AG09319 (cell line): ENCODE measurements at regions not wholly inside any gene's neighbourhood (a gene's known extent, or its start where the extent isn't known, plus 50 kb on each side); places are given as distances from the start of the nearest gene placed in this dataset.

Experiments
- DNase-seq: peaks from one replicate; pipeline ENCODE4 v3.0.0-alpha.2; 2010; ENCODE audit warnings: low read depth; ENCODE audit errors: extremely low read depth
- TF ChIP-seq, protein P1 (sequence below): IDR thresholded peaks from 2 replicates; pipeline ENCODE4 v1.5.1; 2011; ENCODE audit warnings: low read depth, mild to moderate bottlenecking, inconsistent platforms, low read length, moderate library complexity

DNA sequence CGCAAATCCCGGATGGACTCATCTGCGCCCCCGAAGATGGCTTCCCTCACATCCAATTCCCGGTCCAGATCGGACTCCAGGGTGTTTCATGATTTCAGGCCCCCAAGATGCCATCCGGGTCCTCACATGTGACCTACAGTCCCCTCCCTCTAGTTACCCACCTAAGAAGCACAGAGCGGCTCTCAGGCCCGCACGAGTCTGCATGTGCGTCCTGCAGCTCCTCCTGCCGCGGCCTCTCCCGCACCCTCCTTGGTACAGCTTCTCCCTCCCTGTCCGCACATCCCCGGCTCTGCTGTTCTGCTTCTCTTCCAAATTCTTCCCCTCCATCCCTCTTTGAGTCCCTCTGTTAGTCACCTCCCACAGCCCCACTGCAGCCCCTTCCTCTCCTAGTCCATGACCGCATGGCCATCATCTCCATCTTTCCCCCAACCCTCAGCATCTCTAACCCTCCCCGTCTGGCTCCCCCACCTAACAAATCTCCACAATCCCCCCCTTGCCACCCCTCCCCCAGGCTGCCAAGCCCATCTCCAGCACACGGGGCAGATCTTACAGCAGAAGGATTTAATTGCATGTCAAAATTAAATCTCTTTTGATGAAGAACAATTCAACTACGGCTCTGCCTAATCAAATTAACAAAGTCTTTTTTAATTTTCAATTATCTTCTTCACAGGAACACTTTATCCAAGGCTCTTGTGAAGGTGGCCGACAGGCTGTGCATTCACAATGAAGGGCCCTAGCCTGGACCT is 231.0 kb downstream of the RBFOX3 start:
- TF ChIP-seq, protein P1, sequence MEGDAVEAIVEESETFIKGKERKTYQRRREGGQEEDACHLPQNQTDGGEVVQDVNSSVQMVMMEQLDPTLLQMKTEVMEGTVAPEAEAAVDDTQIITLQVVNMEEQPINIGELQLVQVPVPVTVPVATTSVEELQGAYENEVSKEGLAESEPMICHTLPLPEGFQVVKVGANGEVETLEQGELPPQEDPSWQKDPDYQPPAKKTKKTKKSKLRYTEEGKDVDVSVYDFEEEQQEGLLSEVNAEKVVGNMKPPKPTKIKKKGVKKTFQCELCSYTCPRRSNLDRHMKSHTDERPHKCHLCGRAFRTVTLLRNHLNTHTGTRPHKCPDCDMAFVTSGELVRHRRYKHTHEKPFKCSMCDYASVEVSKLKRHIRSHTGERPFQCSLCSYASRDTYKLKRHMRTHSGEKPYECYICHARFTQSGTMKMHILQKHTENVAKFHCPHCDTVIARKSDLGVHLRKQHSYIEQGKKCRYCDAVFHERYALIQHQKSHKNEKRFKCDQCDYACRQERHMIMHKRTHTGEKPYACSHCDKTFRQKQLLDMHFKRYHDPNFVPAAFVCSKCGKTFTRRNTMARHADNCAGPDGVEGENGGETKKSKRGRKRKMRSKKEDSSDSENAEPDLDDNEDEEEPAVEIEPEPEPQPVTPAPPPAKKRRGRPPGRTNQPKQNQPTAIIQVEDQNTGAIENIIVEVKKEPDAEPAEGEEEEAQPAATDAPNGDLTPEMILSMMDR = no peak
- DNase-seq = no peak

DNA sequence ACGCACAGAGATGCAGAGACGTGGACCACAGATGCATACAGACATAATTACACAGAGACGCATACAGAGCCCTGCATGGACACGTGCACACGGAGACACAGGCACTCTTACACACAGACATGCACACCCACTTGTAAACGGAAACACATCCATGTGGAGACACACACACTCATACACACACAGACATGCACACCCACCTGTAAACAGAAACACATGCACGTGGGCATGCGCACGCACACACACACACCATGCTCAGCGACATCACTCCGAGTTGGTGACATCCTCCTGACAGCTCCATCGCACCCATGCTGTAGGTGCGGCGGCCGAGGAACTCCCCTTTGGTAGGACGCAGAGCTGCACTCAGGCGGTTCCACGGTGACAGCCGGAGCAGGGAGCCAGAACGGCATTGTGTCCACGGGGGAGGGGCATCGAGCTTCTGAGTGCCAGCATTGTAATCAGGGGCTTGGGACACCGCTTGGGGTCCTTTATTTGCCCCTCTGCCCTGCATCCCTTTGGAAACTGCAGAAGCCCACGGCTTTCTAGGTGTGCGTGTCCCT is 233.5 kb downstream of the RBFOX3 start:
- no peak for DNase-seq
- TF ChIP-seq, protein P1 = no peak

- TF ChIP-seq, protein P1 = no peak
- DNase-seq = no peak
Observed at GRCh38 chr17:79374807-79375206, 236.0 kb downstream of the RBFOX3 start.

GRCh38 chr17:79374087-79374689 is 236.7 kb downstream of the RBFOX3 start:
- DNase-seq = no peak
- TF ChIP-seq, protein P1 = no peak

DNA sequence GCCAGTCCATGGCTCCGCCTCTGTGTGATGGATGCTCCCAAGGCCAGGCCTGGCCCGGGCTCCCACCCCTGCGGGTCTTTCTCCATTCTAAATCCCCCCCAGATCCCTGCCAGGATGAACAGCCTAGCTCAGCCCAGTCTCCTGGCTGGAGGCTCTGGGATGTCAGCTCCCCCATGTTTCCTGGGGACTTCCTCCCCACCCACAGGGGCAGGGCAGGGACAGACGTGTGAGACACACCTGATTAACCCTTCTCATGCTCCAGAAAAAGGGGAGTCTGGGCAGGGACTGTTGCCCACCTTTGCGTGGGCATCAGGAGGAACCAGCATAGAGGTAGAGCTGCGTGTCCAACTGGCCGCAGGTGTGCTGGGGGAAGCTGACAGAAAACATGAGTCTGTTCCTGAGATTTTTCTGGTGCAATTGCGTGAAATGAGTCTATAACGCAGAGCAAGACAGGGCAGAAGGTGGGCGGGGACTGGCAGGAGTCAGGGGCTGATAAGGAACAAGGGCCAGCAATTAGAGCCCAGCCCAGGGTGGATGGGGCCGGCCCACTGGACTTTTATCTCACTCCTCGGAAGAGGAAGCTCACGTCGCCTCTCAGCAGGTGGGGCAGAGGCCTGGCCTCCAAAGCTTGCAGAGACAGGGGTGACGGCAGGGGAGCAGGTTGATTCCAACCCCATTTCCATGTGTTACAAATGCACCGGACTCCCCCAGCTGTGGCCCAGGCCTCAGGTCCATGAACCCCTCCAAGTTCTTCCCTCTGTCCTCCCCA is 238.2 kb downstream of the RBFOX3 start:
- no peak for DNase-seq
- TF ChIP-seq, protein P1 = no peak

DNA sequence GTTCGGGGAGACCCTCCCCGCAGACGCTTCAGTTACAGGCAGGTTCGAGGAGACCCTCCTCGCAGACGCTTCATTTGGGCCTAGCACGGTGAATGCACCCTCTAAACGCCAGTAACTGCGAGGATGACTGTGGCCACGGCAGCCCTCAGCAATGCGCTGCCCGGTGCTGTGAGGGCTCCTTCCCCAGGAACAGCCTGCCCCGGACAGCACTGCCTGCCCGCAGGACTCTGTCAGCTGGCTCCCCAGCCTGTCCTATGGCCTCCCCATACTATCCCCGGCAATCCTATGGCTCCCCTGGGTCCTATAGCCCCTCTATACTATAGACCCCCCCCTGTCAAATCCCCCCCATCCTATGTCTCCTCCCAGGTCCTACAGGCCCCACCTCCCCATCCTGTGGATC is 238.9 kb downstream of the RBFOX3 start:
- DNase-seq = no peak
- TF ChIP-seq, protein P1 = no peak
